OCI-LY1 (cell line): ENCODE measurements at regions not wholly inside any gene's neighbourhood (a gene's known extent, or its start where the extent isn't known, plus 50 kb on each side); places are given as distances from the start of the nearest gene placed in this dataset.

Experiments
- H2AFZ ChIP-seq: fragments of 200-600 bp; sonication (generic), shearing (Covaris generic); 2 replicates; pipeline ENCODE4 v1.6.0; 2014; ENCODE audit warnings: antibody characterized with exemption, mild to moderate bottlenecking, low read length
- H3F3A ChIP-seq: fragments of 200-600 bp; sonication (generic), shearing (Covaris generic); 2 replicates; pipeline ENCODE4 v1.6.0; 2014; ENCODE audit warnings: mild to moderate bottlenecking, antibody characterized with exemption, low read length, moderate library complexity; ENCODE audit not compliant: insufficient read depth
- H3K27ac ChIP-seq: fragments of 200-600 bp; sonication (generic); 2 replicates; pipeline ENCODE4 v1.5.1; 2014; ENCODE audit warnings: low read length, mixed run types, mild to moderate bottlenecking, low read depth; ENCODE audit not compliant: poor library complexity, severe bottlenecking
- H3K27me3 ChIP-seq: fragments of 200-600 bp; sonication (generic); 2 replicates; pipeline ENCODE4 v1.6.0; 2014; ENCODE audit warnings: antibody characterized with exemption, mild to moderate bottlenecking, low read length, moderate library complexity; ENCODE audit not compliant: insufficient read depth
- H3K36me3 ChIP-seq: fragments of 200-600 bp; sonication (generic); 2 replicates; pipeline ENCODE4 v1.6.1; 2014; ENCODE audit warnings: mild to moderate bottlenecking, antibody characterized with exemption, low read length, moderate library complexity, mixed read lengths; ENCODE audit not compliant: insufficient read depth
- H3K4me1 ChIP-seq: fragments of 200-600 bp; sonication (generic); 2 replicates; pipeline ENCODE4 v1.5.1; 2014; ENCODE audit warnings: mild to moderate bottlenecking, low read length, moderate library complexity; ENCODE audit not compliant: insufficient read depth, severe bottlenecking
- H3K4me2 ChIP-seq: fragments of 200-600 bp; sonication (generic), shearing (Covaris generic); 2 replicates; pipeline ENCODE4 v1.6.1; 2014; ENCODE audit warnings: low read length
- H3K4me3 ChIP-seq: fragments of 200-600 bp; sonication (generic); 2 replicates; pipeline ENCODE4 v1.5.1; 2014; ENCODE audit warnings: low read length, low read depth, mild to moderate bottlenecking, mixed read lengths; ENCODE audit not compliant: poor library complexity, severe bottlenecking
- H3K79me2 ChIP-seq: fragments of 200-600 bp; shearing (Covaris generic); 2 replicates; pipeline ENCODE4 v1.6.1; 2016; ENCODE audit warnings: mixed run types, low read length, mixed read lengths; ENCODE audit not compliant: insufficient read depth
- H3K9ac ChIP-seq: fragments of 200-600 bp; sonication (generic), shearing (Covaris generic); 2 replicates; pipeline ENCODE4 v1.6.1; 2014; ENCODE audit warnings: mild to moderate bottlenecking, low read length, mixed read lengths
- H3K9me2 ChIP-seq: fragments of 200-600 bp; sonication (generic), shearing (Covaris generic); 2 replicates; pipeline ENCODE4 v1.6.1; 2014; ENCODE audit warnings: low read depth, mild to moderate bottlenecking, low read length, mixed read lengths
- H3K9me3 ChIP-seq: fragments of 200-600 bp; shearing (Covaris generic); 2 replicates; pipeline ENCODE4 v1.6.1; 2014; ENCODE audit warnings: low read length, mixed read lengths
- H4K20me1 ChIP-seq: fragments of 200-600 bp; sonication (generic), shearing (Covaris generic); 2 replicates; pipeline ENCODE4 v1.6.0; 2016; ENCODE audit warnings: mild to moderate bottlenecking, low read length; ENCODE audit not compliant: insufficient read depth
- CTCF ChIP-seq: fragments of 200-600 bp; sonication (generic), shearing (Covaris generic); IDR thresholded peaks from 2 replicates; pipeline ENCODE4 v1.5.1; 2017; ENCODE audit warnings: mild to moderate bottlenecking, antibody characterized with exemption, low read length, moderate library complexity, mixed read lengths
- EZH2 ChIP-seq: fragments of 200-600 bp; sonication (generic), shearing (Covaris generic); IDR thresholded peaks from 2 replicates; pipeline ENCODE4 v1.8.0; 2017; ENCODE audit warnings: borderline replicate concordance, mixed run types, mild to moderate bottlenecking, antibody characterized with exemption, low read length, moderate library complexity, mixed read lengths

DNA sequence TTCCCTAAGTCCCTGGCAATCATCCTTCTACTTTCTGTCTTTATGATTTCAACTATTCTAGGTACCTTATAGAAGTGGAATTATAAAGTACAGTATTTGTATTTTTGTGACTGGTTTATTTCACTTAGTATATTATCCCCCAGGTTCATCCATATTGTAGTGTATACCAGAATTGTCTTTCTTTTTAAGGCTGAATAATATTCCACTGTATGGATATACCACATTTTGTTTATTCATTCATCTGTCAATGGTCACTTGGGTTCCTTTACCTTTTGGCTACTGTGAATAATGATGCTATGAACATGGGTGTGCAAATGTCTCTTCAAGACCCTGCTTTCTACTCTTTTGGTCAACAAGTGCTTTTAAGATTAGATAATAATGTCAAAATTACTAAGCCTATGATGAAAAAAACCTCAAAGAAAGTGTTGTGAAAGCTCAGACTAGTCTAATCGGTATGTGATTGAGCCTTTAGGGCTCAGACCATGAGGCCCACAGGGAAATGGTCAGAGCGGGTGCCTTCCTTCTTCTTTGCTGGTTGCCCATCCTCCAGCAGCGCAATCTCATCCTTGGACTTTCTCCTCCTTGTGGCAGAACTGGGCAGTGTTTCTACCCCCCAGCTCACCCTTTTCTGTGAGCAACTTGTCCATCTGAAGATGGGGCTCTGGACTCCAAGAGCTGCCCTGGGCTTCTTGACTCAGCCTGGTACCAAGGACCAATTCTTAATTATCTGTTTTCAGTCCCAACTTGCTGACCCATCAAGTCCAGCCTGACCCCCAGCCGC lies 105.4 kb downstream of the TTC8 start:
- H3K9me3 ChIP-seq, result no peaks in the 10 kb centered on the region
- H3K9me2 ChIP-seq, result no peaks in the 10 kb centered on the region; the same call in 1 of the 2 replicates
- H3K4me3 ChIP-seq, result no peak overlapping the region
- no peak overlapping the region for H3K4me2 ChIP-seq
- H2AFZ ChIP-seq, result no peak overlapping the region
- H3F3A ChIP-seq, result no peaks in the 10 kb centered on the region
- no peaks in the 10 kb centered on the region for H3K36me3 ChIP-seq
- H4K20me1 ChIP-seq, result no peaks in the 10 kb centered on the region
- no peak overlapping the region for H3K9ac ChIP-seq
- no peaks in the 10 kb centered on the region for H3K79me2 ChIP-seq
- H3K27ac ChIP-seq, result no peak overlapping the region
- H3K27me3 ChIP-seq, result no peaks in the 10 kb centered on the region
- TF ChIP-seq EZH2, result no peak
- TF ChIP-seq CTCF, result no peak
- no peaks in the 10 kb centered on the region for H3K4me1 ChIP-seq

DNA sequence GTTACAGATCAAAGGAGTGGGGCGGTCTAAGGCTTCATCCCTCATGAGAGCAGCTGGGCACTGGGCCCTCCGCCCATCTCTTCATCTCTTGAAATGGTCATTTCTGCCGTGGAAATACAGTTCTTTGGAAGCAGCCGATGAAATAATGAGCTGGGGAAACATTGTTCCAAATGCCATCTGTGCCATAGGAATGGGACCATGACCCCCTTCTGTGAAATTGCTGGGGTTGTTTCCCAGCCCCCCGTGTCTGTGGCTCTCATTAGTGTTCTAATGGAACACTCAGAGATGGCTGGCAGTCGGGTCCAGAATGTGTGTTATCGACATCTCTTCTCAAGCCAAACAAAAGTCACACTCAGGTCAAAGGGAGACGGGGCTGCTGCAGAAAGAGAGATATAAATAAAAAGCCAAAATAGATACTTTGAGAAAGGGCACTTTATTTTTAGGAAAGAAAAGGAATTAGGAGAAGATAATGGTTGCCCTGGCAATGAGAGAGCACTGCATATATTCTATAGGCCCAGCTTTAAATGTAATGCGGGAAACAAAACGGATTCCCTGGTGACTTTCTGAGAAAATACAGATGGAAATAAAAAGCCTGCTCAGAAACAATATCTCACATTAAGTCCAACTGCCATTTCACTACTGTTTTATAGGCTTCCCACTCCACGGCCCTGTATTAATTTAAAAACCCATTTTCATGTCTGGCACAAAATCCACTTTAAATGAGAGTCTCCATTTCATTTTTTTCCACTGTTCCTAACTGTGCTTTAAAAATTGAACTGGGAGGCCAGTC lies 107.1 kb downstream of the TTC8 start:
- Histone ChIP-seq H3K9me2 (no peaks in the 10 kb centered on the region), H3F3A (no peaks in the 10 kb centered on the region), H3K27me3 (no peaks in the 10 kb centered on the region), H2AFZ (no peak overlapping the region), H3K9me3 (no peaks in the 10 kb centered on the region), H3K4me2 (no peak overlapping the region), H3K79me2 (no peaks in the 10 kb centered on the region), H3K4me3 (no peak overlapping the region), H3K27ac (no peak overlapping the region), H3K4me1 (no peaks in the 10 kb centered on the region), H3K36me3 (no peaks in the 10 kb centered on the region), H3K9ac (no peak overlapping the region), H4K20me1 (no peaks in the 10 kb centered on the region)
- TF ChIP-seq EZH2 (no peak), CTCF (no peak)

DNA sequence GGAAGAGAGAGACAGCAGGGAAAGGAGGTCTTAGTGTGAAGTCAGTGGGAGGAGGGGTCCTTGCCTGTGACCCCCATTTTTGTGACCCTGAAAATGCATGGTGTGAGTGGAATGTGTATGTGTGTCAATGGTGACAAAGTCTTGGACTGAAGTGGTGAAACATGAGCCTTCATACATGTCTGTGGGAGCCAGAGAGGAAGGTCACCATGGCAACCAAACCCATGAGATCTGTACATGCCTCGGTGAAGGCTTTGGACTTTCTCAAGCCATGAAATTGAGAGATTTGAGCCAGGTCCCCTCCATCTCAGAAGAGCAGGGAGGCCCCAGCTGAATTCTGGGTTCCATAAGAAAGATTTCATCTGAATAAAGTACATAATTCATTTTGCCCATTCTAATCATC lies 108.7 kb downstream of the TTC8 start:
- no peaks in the 10 kb centered on the region for H3K4me1 ChIP-seq
- H3K27me3 ChIP-seq, result no peaks in the 10 kb centered on the region
- no peaks in the 10 kb centered on the region for H3K9me3 ChIP-seq
- no peak overlapping the region for H3K4me3 ChIP-seq
- no peaks in the 10 kb centered on the region for H4K20me1 ChIP-seq
- no peak overlapping the region for H3K4me2 ChIP-seq
- H2AFZ ChIP-seq, result no peak overlapping the region
- H3K9ac ChIP-seq, result no peak overlapping the region
- no peaks in the 10 kb centered on the region for H3F3A ChIP-seq
- TF ChIP-seq CTCF (no peak), EZH2 (no peak)
- H3K9me2 ChIP-seq, result no peaks in the 10 kb centered on the region
- no peaks in the 10 kb centered on the region for H3K36me3 ChIP-seq
- no peak overlapping the region for H3K27ac ChIP-seq
- H3K79me2 ChIP-seq, result no peaks in the 10 kb centered on the region
